ENCODE measurements at regions not wholly inside any gene's neighbourhood (a gene's known extent, or its start where the extent isn't known, plus 50 kb on each side); places are given as distances from the start of the nearest gene placed in this dataset.
A peak's percentile ranks its signal among the peaks of the same experiment; 100 is the strongest.

- Histone ChIP-seq H3K9me3 (no peaks in the 10 kb centered on the region), H3K4me3 (no peak overlapping the region), H3K27ac (peak overlapping the region in 1 of 4 donors; percentile 11), H3K27me3 (no peaks in the 10 kb centered on the region), H3K4me1 (no peaks in the 10 kb centered on the region), H3K36me3 (no peaks in the 10 kb centered on the region)
- TF ChIP-seq CTCF (IDR thresholded peaks at IDR 0.05) (no peak), EP300 (IDR thresholded peaks at IDR 0.05) (no peak), POLR2AphosphoS5 (IDR thresholded peaks at IDR 0.05) (no peak), POLR2A (IDR thresholded peaks at IDR 0.05) (no peak)
- DNase-seq = no peak
- ATAC-seq (ENCODE audit: low FRiP score in 2 of 2) = no peak
- 44% methylated on average over 4 of the region's 4 CpGs for WGBS, 2 donors
Observed at GRCh38 chr1:200336901-200337391, 72.9 kb downstream of the ZNF281 start.

GRCh38 chr1:200336101-200336845 is 73.6 kb downstream of the ZNF281 start:
- no peaks in the 10 kb centered on the region for H3K36me3 ChIP-seq
- TF ChIP-seq POLR2A (IDR thresholded peaks at IDR 0.05) = no peak
- no peak for TF ChIP-seq POLR2AphosphoS5 (IDR thresholded peaks at IDR 0.05)
- no peak for TF ChIP-seq CTCF (IDR thresholded peaks at IDR 0.05)
- TF ChIP-seq EP300 (IDR thresholded peaks at IDR 0.05) = no peak
- peak overlapping the region in 1 of 4 donors; percentile 11 for H3K27ac ChIP-seq
- no peaks in the 10 kb centered on the region for H3K9me3 ChIP-seq
- no peak overlapping the region for H3K4me3 ChIP-seq
- ATAC-seq (ENCODE audit: low FRiP score in 2 of 2) (no peak), DNase-seq (no peak)
- 61 to 68% methylated on average over 4 of the region's 4 CpGs for WGBS, 2 donors
- H3K4me1 ChIP-seq = no peaks in the 10 kb centered on the region
- no peaks in the 10 kb centered on the region for H3K27me3 ChIP-seq

GRCh38 chr1:200334661-200335256 is 75.1 kb downstream of the ZNF281 start:
- 84 to 87% methylated on average over 2 of the region's 2 CpGs for WGBS, 2 donors
- no peak for TF ChIP-seq POLR2A (IDR thresholded peaks at IDR 0.05)
- no peak for TF ChIP-seq POLR2AphosphoS5 (IDR thresholded peaks at IDR 0.05)
- TF ChIP-seq EP300 (IDR thresholded peaks at IDR 0.05) = no peak
- TF ChIP-seq CTCF (IDR thresholded peaks at IDR 0.05) = no peak
- Histone ChIP-seq H3K27me3 (no peaks in the 10 kb centered on the region), H3K27ac (no peak overlapping the region), H3K36me3 (no peaks in the 10 kb centered on the region), H3K4me1 (no peaks in the 10 kb centered on the region), H3K9me3 (no peaks in the 10 kb centered on the region), H3K4me3 (no peak overlapping the region)
- ATAC-seq (ENCODE audit: low FRiP score in 2 of 2) (no peak), DNase-seq (no peak)

- Histone ChIP-seq H3K27me3 (no peaks in the 10 kb centered on the region), H3K36me3 (no peaks in the 10 kb centered on the region), H3K9me3 (no peaks in the 10 kb centered on the region), H3K4me1 (no peaks in the 10 kb centered on the region), H3K4me3 (no peak overlapping the region), H3K27ac (no peak overlapping the region)
- 92 to 94% methylated on average over 7 of the region's 7 CpGs for WGBS, 2 donors
- TF ChIP-seq EP300 (IDR thresholded peaks at IDR 0.05) = no peak
- no peak for TF ChIP-seq POLR2AphosphoS5 (IDR thresholded peaks at IDR 0.05)
- TF ChIP-seq POLR2A (IDR thresholded peaks at IDR 0.05) = no peak
- no peak for TF ChIP-seq CTCF (IDR thresholded peaks at IDR 0.05)
- DNase-seq = no peak
- ATAC-seq (ENCODE audit: low FRiP score in 2 of 2) = no peak
Observed at GRCh38 chr1:200333329-200333728, 76.5 kb downstream of the ZNF281 start.

Measured in upper lobe of left lung (tissue), 6 donors.